GM19035 (cell line): ENCODE measurements at regions not wholly inside any gene's neighbourhood (a gene's known extent, or its start where the extent isn't known, plus 50 kb on each side); places are given as distances from the start of the nearest gene placed in this dataset.
"Not testable (repeated sequence)": the region's sequence is repeated elsewhere in the genome, so short reads cannot be mapped to it uniquely, and the experiment has no call there.

Source experiments
- ATAC-seq: cut with Tn5 transposase; IDR thresholded peaks from one replicate; pipeline ENCODE4 v1.9.1; 2021; ENCODE audit not compliant: unreplicated experiment

DNA sequence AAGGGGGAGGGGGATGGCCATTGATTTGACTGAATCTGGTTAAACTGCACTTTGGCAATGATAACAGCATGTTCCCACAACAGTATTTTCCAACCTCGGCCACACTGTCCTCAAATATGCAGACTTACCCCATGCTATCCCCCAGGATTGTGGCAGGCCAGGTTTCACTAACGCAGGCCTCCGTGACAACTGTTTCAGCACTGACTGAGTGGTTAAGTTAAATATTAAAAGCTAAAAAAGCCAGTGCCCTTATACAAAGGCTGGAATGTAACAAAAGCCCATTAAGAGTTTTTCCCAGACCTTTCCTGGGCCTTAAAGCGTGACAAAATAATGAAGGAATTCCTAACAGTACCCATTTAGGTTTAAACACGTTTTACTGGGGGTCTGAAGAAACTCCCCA is 202.9 kb downstream of the USP25 start:
- no peak for ATAC-seq

DNA sequence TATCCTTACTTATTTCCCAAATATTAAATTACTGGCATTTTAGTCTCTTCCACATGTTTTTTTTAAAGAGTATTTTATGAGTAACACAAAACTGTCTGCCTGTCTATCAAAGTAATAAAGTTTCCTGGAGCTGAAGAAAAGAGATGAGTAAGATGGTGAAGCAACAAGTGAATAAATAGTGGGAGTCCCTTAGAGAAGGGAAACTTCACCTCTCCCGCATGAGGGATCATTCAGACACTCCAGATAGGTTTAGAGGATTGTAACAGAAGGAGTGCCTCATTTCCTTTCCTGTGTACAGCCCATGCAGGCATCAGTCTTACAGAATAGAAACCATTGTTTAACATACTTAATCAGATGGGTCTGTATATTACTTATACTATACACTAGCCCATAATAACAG is 205.7 kb downstream of the USP25 start:
- no peak for ATAC-seq

DNA sequence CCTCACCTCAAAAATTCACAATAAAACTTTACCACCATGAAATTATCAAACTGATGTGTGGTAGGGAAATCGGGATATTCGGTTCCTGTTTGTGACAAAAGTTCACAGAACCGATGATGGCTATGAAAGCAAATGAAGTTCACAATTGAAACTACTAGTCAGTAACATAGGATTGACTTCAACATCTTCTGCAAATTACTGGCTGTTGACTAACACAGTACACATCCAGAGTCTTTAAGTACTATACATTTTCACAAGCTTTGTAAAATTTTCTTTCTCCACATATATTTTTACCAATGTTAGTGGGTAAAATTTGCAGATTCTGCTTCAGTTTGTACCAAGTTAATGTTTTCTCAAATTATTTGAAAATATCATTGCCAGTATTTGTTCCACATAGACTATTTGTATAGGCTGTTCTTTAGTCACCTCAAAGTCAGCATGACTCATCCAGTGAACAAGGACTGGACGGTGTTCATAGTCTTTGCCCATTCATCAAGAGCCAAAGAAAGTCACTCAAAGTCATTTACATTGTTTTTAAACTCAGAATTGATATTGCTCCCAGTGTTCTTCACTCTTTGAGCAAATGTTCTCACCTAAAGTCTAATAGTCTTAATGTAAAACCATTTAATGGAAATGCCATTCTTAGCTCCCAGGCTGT is 213.4 kb downstream of the USP25 start:
- ATAC-seq: no peak

DNA sequence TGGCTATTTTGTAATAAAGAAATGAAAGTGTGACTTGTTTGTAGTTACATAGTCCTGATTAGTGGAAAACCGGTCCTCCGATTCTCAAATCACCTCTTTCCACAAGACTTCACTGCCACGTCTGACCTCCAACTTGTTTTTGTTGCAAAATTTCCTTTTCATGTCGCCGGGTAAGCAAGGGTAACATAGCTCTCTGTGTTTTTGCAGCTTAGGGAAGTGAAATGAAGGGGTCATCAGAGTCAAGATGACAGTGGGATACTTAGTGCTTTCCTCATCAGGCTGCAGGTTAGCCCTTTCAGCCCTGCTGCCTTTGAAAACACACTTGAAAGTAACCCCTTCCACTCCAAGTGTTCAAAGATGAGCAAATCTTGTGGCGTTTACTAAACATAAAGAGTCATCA is 217.9 kb downstream of the USP25 start:
- no peak for ATAC-seq

GRCh38 chr21:15953551-15954116 is 223.9 kb downstream of the USP25 start:
- no peak for ATAC-seq

DNA sequence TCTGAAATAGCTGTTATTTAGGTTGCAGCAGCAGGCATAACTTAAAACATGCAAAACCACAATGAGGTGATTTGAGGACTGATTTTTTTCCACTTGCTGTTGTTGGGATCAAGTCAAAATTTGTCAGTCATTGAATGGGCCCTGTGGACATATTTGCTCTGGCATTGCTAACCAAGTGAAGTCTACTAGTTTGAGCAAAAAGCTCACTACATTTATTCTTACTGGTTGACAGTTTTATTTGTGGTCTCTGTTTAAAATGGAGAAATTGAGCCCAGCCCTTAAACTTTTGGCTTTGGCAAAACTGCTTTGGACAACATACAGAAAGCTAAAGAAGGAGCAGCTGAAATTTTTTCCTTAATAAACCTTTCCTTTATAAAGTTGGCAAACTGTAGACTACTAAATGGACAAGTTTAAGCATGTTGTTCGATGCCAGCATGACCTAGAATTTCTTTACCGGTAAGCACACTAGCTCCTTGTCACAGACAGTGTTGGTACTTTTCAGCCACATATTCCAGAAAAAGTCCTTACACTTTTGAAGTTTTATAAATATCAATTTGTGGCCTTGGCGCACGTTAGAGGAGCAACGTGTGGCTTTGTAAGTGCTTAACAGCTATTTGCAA is 234.6 kb downstream of the USP25 start:
- ATAC-seq: no peak

DNA sequence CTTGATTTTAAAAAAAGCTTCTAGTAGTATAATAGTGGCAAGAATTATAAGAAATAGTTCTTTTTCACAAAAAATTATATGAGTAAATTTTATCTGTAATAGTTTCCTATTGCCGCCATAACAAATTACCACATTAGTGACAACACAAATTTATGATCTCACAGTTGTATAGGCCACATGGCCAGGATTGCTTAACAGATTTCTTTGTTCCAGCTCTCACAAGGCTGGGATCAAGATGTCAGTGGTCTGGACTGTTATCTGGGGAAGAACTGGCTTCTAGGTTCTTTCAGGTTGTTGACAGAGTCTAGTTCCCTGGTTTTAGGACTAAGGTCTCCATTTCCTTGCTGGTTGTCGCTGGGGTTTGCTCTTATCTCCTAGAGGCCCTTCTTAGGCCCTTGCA is 236.4 kb downstream of the USP25 start:
- no peak for ATAC-seq

GRCh38 chr21:15966651-15967050 is 236.9 kb downstream of the USP25 start:
- no peak for ATAC-seq

DNA sequence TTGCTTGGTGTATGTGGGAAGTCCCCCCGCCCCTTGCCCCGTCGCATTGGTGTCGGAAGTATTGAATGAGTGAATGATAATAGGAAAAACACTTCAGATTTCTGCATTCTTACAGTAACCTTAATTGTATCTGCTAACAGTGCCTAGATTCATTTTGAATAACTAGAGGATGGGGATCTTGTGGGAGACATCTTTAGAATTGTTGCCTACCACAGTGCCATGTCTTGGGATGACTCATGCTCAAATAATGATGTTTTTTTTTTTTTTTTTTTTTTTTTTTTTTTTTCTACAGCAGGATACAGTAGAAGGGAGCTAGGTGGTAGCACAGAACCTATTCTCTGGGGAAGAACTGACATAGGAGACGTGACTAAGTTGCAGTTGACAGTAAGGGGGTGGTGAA is 237.9 kb downstream of the USP25 start:
- ATAC-seq: no peak

GRCh38 chr21:15968776-15969310 is 239.1 kb downstream of the USP25 start:
- no peak for ATAC-seq

- no peak for ATAC-seq
Measured at GRCh38 chr21:15976807-15977206, 247.0 kb downstream of the USP25 start.

- ATAC-seq: no peak
Measured at GRCh38 chr21:15978215-15978738, 248.5 kb downstream of the USP25 start.

DNA sequence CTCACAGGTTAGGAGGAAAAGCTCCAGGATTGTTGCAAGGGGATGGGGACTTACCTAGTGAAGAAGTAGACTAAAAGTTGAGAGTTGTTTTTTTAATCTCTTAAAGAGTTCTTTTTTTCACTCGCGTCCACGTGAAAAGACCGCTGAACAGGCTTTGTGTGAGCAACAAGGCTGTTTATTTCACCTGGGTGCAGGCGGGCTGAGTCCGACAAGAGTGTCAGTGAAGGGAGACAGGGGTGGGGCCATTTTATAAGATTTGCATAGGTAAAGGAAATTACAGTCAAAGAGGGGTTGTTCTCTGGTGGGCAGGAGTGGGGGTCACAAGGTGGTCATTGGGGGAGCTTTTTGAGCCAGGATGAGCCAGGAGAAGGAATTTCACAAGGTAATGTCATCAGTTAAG is 249.7 kb downstream of the USP25 start:
- ATAC-seq: not testable (repeated sequence)

DNA sequence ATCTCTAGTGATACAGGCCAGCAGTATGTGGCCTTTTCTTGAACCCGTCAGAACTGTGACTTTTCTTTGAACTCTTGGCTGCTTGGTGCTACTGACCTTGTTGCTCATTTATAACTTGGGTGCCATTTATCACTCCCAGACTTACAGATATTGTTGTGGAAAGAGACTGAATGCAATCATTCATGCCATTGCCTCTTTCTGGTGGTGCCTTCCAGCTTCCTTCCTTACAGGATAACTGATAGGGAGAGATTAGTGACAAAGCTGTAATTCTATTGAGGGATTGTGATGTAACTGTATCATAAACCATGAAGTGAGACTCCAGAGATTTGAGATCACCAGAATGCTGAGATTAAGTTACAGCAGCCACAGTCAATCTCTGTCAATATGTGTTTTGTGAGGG is 256.5 kb downstream of the USP25 start:
- ATAC-seq: no peak

DNA sequence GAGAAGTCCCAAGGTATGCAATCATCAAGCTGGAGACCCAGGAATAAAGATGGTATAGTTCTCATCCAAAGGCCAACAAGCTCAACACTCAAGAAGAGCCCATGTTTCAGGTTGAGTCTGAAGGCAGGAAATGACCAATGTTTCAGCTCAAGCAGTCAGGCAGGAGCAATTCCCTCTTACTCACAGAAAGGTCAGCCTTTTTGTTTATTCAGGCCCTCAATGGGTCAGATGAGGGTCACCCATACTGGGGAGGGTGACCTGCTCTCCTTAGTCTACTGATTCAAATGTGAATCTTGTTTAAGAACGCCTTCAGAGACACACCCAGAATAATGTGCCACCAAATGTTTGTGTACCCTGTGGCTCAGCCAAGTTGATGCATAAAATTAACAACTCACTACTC is 262.4 kb downstream of the USP25 start:
- ATAC-seq: no peak

- ATAC-seq: no peak
Measured at GRCh38 chr21:15993951-15994350, 264.2 kb downstream of the USP25 start.

GRCh38 chr21:15999741-16000140 is 270.0 kb downstream of the USP25 start:
- ATAC-seq: no peak

DNA sequence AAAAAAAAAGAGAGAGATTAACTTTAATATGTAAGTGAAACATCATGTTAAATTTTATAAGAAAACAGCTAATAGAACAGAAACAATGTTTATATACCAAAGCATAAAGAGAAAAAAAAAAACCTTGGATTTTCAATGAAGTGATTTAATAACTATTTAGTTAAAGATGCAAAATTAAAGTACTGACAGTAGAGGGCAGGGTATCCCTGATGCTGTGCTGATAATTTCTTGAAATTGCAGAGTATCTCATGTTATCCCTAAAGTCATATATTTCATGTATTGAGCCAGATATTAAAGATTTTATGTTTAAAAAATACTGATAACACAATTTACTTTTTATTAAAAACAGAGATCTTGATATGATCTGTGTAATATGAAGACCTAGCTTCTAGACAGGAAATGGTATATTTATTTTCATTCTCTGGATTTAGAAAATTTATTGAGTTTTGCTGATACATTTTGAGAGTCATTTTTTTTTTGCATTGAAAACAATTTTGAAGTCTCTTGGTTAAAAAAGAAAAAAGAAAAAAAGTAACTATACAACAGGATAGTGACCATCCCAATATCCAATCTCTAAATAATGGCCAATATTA is 273.2 kb downstream of the USP25 start:
- no peak for ATAC-seq

- ATAC-seq: no peak
Measured at GRCh38 chr21:16004086-16004485, 274.3 kb downstream of the USP25 start.

DNA sequence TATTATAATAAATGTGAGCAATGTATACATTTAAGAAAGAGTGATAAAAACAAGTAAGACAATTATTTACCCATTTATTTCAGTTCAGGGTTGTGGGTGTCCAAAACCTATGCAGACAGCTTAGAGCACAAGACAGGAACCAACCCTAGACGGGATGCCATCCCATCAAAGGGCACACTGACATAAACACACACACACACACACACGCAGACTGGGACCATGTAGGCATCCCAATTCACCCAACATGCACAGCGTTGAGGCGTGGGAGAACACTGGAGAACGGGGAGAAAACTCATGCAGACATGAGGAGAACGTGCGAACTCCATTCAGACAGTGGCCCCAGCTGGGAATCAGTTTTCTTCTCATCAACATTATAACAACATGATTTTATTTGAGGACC is 274.7 kb downstream of the USP25 start:
- ATAC-seq: no peak

DNA sequence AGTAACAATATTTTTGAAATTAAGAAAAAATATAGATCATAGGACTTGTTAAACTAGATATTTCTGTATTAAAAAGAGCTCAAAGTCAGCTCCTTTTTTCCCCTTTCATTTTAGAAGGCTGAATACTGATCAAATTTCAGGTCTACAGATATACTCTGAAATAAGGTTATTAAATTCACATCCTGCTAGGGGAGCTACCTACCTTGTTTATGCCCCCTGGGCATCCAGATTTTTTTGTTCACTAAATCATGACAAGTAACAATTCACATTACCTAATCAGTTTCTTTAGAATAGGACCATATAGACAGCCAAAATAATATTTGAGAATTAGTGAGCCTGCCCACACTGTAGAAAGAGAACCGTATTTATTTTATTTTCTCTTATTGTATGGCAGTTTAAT is 276.2 kb downstream of the USP25 start:
- no peak for ATAC-seq

DNA sequence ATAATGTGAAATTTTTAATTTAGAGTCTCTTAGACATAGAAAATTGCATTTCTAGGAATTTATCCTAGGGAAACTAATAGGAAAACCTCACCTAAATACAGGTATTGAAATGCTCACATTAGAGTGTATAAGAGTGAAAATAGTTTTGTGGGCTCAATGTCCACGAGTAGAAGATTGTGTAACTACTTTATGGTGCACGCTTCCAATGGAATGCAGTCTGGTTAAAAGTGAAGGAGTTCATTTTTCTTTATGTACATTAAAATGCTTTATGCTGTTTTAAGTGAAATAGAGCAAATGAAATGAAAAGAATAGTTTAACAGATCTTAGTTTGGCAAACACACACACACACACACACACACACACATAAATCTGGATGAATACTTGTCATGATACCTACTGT is 278.2 kb downstream of the USP25 start:
- no peak for ATAC-seq
